GM19397 (cell line): ENCODE measurements at regions not wholly inside any gene's neighbourhood (a gene's known extent, or its start where the extent isn't known, plus 50 kb on each side); places are given as distances from the start of the nearest gene placed in this dataset.

ENCODE experiments used
- ATAC-seq: cut with Tn5 transposase; IDR thresholded peaks from one replicate; pipeline ENCODE4 v1.9.1; 2021; ENCODE audit warnings: mild to moderate bottlenecking, moderate library complexity; ENCODE audit not compliant: unreplicated experiment

DNA sequence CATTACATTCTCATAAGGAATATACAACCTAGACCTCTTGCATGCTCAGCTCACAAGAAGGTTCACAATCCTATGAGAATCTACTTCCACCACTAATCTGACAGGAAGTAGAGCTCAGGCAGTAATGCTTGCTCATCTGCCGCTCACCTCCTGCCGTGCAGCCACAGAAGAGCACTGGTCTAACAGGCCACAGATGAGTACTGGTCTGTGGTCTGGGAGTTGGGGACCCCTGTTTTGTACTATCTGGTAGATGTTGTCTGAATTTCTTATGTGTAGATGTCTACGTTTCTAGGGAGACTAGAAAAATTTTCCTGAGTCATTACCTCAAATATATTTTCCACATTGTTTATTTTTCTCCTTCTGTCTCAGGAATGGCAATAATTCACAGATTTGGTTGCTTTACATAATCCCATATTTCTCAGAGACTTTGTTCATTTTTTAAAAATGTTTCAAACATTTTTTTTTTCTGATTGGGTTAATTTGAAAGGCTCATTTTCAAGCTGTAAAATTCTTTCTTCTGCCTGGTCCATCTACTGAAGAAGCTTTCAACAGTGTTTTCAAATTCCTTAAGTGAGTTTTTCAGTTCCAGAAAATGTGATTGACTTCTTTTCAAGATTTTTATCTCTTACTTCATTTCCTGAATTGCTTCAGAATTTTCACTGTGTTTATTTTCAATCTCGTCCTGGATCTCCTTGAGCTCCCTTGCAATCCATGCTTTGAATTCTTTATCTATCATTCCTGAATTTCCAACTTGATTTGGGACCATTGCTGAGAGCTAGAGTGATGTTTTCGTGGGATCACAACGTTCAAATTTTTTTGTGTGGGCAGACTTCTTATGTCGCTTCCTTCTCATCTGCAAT, 1322.2 kb downstream of the PCDH9 start:
- ATAC-seq = no peak

DNA sequence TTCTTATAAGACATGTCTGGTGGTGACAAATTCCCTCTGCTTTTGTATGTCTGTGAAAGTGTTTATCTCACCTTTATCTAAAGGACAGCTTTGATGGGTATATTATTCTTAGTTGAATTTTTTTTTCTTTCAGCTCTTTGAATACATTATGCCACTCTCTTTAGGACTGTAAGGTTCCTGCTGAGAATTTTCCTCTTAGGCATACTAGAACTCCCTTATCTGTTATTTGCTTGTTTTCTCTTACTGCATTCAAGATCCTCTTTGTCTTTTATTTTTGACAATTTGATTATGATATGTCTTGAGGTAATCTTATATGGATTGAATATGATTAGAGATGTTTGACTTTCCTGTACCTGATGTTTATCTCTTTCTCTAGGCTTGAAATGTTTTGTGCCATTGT, 1328.4 kb downstream of the PCDH9 start:
- ATAC-seq = no peak

DNA sequence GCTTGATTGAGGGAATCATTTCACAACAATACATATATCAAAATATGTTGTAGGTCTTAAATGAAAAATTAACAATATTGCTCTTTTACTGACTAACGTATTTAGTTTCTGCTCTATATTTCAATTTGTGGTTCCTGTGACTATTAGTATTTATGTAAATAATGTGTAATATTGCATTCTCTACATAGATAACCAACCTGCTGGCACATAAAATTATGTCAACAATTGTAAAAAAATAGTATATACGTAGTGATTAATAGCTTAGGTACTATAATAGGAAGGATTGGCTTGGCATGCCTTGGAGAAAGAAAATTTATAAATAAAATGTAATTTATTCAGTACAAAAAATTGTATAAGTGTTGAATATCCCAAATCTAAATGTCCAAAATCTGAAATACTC, 1336.1 kb downstream of the PCDH9 start:
- ATAC-seq = no peak

GRCh38 chr13:65892859-65893258, 1337.3 kb downstream of the PCDH9 start:
- no peak for ATAC-seq

DNA sequence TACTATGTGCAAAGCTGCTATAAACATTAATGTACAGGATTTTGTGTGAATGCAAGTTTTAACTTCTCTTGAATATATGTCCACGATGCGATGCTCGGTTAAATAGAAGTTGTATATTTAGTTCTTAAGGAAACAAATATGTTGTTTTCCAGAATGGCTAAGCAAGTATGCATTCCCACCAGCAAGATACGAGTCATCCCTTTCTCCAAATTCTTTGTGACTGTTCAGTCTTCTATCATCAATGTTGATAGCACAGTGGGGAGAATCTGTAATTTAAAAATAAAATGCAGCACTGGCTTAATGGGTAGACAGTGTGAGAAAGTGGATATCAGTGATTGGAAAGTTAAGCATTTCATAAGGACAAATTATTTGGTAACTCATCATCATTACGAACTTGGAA, 1340.8 kb downstream of the PCDH9 start:
- ATAC-seq = no peak

DNA sequence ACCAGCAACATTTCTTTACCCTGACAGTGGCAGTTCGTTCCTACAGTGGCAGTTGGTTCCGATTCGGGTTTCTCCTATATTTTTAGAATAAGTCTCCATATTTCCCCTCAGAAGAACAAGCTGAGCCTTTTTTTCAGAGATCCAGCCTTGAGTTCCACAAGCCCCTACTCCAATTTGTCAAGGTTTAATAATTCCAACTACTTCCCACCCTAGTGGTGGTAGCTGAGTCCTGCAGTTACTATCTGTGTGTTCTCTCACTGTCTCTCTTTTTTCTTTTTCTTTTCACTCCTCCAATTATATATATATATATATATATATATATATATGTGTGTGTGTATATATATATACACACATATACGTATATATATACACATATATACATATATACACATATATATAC, 1347.3 kb downstream of the PCDH9 start:
- no peak for ATAC-seq

DNA sequence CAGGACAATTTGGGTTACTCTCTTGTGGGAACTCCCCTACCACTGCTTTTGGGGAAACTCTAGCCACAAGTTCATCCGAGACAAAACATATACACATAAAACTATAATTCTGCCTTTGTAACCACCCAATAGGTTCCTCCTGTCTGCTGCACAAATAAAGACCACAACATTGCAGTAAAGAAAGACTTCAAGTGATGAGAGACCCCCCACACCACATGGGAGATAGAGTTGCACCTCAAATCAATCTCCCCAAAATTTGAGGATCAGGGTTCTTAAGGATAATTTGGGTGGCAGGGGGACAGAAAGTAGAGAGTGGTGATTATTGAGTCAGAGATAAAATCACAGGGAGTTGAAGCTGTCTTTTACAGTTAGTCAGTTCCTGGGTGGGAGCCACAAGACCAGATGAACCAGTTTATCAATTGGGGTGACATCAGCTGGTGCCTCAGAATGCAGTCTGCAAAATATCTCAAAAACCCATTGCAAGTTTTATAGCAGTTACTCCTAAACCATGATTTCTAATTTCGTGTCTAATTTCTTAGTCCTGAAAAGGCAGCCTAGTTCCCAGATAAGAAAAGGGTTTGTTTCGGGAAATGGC, 1348.5 kb downstream of the PCDH9 start:
- no peak for ATAC-seq

GRCh38 chr13:65875031-65875430, 1355.1 kb downstream of the PCDH9 start:
- ATAC-seq = no peak

DNA sequence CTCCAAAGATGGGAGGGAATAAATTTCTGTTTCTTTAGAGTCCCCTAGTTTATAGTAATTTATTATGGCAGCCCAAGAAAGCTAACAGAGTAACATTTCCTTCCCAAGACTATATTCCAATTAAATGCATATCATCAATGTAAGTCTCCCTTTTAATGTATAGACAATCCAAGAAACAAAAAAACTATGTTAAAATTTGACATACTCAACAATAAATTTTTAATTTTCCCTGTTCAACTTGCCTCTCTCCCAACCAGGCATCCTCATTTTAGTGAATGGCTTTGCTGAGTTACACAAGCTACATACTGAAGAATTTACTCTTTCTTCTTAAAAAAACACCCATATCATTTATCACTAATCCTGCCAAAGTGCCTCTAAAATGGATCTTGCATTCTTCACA, 1357.7 kb downstream of the PCDH9 start:
- ATAC-seq = no peak

- ATAC-seq = no peak
These were observed 1361.3 kb downstream of the PCDH9 start for GRCh38 chr13:65868884-65869283.

- ATAC-seq = no peak
These were observed 1362.0 kb downstream of the PCDH9 start for GRCh38 chr13:65868099-65868498.

- ATAC-seq = no peak
These were observed 1364.0 kb downstream of the PCDH9 start for GRCh38 chr13:65866138-65866537.

GRCh38 chr13:65865206-65865605, 1364.9 kb downstream of the PCDH9 start:
- no peak for ATAC-seq

DNA sequence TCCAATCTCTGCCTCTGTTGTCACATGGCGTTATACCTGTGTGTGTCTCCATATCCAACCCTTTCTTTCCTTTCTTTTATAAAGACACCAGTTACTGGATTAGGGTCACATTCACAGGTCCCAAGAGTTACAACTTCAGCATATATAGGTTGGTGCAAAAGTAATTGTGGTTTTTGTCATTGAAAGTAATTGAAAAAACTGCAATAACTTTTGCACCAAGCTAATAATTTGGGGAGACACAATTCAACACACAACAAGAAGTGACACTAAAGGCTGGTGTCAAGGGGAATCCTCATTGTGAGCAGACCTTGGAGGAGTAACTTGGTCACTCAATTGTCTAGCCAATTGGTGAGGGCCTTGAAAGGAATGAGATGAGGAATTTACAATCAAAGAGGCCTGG, 1366.1 kb downstream of the PCDH9 start:
- ATAC-seq = no peak

DNA sequence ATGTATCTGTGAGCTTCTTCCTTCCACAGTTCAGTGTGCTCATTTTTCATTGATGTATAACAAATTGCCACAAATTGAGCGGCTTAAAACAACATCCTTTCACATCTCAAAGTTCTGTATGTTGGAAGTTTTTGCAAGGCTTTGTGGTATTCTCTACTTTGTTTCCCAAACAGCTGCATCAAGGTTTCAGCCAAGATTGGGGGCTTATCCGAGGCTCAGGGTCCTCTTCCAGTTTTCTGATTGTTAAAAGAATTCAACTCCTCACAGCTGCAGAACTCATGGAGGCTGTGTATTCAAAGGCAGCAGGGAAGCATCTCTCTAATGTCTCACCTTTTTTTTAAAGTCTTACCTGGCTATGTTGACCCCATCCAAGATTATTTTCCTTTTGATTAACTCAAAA, 1369.8 kb downstream of the PCDH9 start:
- ATAC-seq = no peak

DNA sequence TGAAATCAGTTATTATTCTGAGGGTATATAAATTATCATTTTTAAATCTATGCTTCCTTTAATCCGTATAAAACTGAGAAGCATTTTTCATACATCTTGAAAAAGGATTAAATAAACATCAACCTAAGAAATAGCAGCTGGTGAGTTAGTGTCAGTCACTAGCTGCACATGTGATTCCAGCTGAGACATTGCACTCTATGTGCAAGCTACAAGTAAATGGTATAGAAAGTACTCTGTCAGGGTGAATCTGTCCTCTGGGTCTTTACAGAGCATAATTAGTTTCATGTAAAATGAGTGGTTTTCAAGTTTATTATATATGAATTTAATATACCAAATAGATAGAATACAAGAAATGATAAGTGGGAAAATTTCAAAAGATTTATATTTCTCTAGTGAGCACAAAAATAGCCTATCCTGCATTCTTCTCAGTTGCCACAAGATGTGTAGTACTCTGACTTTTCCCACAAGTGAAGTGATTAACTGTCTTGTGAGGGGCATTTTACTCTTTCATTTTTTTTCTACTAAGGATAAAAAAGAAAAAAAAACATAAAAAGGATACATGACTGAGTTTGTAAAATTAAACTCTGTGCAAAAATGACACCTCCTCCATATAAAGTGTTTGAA, 1372.1 kb downstream of the PCDH9 start:
- no peak for ATAC-seq

DNA sequence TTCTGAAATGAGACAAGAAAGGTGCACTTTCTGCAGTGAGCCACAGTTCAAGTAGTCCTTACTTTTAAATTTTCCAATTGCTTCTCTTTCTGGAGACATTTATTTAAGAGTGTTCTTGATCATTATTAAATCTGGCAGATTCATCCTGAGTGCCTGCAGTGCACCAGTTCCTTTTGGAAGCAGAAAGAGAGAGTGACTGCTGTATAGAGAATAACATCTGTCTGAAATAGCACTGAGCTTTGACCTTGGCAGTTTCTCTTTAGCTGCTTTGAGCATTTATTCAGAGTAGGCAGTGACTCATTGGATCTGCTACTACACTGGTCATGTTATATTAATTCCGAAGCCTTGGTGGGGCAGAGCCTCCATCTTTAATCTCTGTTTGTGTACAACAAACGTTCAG, 1373.7 kb downstream of the PCDH9 start:
- ATAC-seq = no peak

- no peak for ATAC-seq
These were observed 1374.8 kb downstream of the PCDH9 start for GRCh38 chr13:65855242-65855805.

DNA sequence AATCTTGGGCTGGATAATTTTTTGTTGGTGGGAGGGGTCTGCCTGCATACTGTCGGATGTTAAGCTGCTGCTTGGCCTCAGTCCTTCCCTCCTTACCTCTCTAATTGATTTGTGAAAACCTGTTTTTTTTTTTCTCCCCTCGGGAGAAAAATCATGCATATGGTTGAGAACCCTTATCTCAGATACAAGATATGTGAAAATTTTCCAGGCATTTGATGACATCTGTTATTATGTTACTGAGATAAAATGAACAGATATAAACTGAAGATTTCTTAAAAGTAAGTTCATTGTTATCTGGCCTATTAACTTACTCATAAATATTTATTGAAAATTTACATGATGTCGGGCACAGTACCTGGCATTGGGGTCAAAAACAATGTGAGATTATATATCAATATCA, 1375.7 kb downstream of the PCDH9 start:
- no peak for ATAC-seq

DNA sequence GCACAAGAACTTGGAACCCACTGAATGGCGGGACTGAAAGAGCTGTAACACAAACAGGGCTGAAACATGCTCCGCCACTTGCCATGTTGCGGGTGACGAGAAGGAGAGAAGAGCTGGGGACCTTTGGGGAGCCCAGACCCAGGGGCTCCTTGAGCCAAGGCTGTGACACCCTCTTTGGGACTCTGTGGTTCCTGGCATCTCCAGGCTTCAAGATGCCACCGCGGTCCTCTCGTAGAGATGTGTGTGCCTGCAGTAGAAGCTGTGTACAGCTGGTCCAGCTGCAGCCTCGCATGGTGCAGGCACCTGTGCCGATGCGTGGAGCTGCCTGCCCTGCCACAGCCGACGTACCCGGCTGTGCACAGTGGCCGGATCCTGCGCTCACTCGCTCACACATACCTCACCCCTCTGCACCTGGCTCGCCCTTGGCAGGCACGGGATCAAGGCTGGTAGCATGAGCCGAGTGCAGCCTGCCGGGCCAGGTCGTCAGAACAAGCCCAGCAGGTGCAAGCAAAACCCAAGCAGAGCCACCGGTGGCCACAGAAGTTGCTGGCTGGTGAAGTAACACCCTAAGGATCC, 1385.8 kb downstream of the PCDH9 start:
- no peak for ATAC-seq

GRCh38 chr13:65843314-65843731, 1386.8 kb downstream of the PCDH9 start:
- no peak for ATAC-seq
